GM18858 (cell line): ENCODE measurements at regions not wholly inside any gene's neighbourhood (a gene's known extent, or its start where the extent isn't known, plus 50 kb on each side); places are given as distances from the start of the nearest gene placed in this dataset.
"Not testable (repeated sequence)": the region's sequence is repeated elsewhere in the genome, so short reads cannot be mapped to it uniquely, and the experiment has no call there.

Experiments
- ATAC-seq: cut with Tn5 transposase; IDR thresholded peaks from one replicate; pipeline ENCODE4 v1.9.1; 2021; ENCODE audit not compliant: unreplicated experiment

- ATAC-seq = no peak
Observed at GRCh38 chr12:46884362-46884761, 58.6 kb upstream of the SLC38A4 start.

- no peak for ATAC-seq
Observed at GRCh38 chr12:46886541-46887041, 60.8 kb upstream of the SLC38A4 start.

- ATAC-seq = no peak
Observed at GRCh38 chr12:46887870-46888269, 62.1 kb upstream of the SLC38A4 start.

GRCh38 chr12:46888568-46888967, 62.8 kb upstream of the SLC38A4 start:
- no peak for ATAC-seq

- ATAC-seq = no peak
Observed at GRCh38 chr12:46891306-46891705, 65.5 kb upstream of the SLC38A4 start.

- ATAC-seq = no peak
Observed at GRCh38 chr12:46892034-46892705, 66.4 kb upstream of the SLC38A4 start.

- no peak for ATAC-seq
Observed at GRCh38 chr12:46892887-46893286, 67.1 kb upstream of the SLC38A4 start.

GRCh38 chr12:46893434-46893833, 67.6 kb upstream of the SLC38A4 start:
- no peak for ATAC-seq

- ATAC-seq = no peak
Observed at GRCh38 chr12:46895726-46896125, 69.9 kb upstream of the SLC38A4 start.

- no peak for ATAC-seq
Observed at GRCh38 chr12:46896680-46897079, 70.9 kb upstream of the SLC38A4 start.

GRCh38 chr12:46898152-46898931, 72.5 kb upstream of the SLC38A4 start:
- ATAC-seq = no peak

GRCh38 chr12:46898989-46899388, 73.2 kb upstream of the SLC38A4 start:
- no peak for ATAC-seq

- no peak for ATAC-seq
Observed at GRCh38 chr12:46900734-46901463, 75.1 kb upstream of the SLC38A4 start.

- no peak for ATAC-seq
Observed at GRCh38 chr12:46901464-46902205, 75.8 kb upstream of the SLC38A4 start.

GRCh38 chr12:46903058-46903457, 77.3 kb upstream of the SLC38A4 start:
- ATAC-seq = no peak

GRCh38 chr12:46904406-46905238, 78.8 kb upstream of the SLC38A4 start:
- no peak for ATAC-seq

GRCh38 chr12:46905239-46905627, 79.4 kb upstream of the SLC38A4 start:
- ATAC-seq = not testable (repeated sequence)

- ATAC-seq = no peak
Observed at GRCh38 chr12:46907791-46908190, 82.0 kb upstream of the SLC38A4 start.

GRCh38 chr12:46908236-46908935, 82.6 kb upstream of the SLC38A4 start:
- ATAC-seq = no peak
